Osteocyte (in vitro differentiated cells): ENCODE measurements at regions not wholly inside any gene's neighbourhood (a gene's known extent, or its start where the extent isn't known, plus 50 kb on each side); places are given as distances from the start of the nearest gene placed in this dataset.
A peak's percentile ranks its signal among the peaks of the same experiment; 100 is the strongest.

Experiments used
- DNase-seq: peaks from one replicate; pipeline ENCODE4 v3.0.0; 2021; ENCODE audit warnings: mixed read lengths; ENCODE audit not compliant: unreplicated experiment; ENCODE audit errors: extremely low spot score
- H3K27ac Mint-ChIP-seq: one replicate; pipeline ENCODE4 v1.8.0; 2021; ENCODE audit warnings: mild to moderate bottlenecking, mixed read lengths; ENCODE audit not compliant: unreplicated experiment
- H3K27me3 Mint-ChIP-seq: one replicate; pipeline ENCODE4 v1.8.0; 2021; ENCODE audit warnings: mixed read lengths; ENCODE audit not compliant: unreplicated experiment
- H3K36me3 Mint-ChIP-seq: one replicate; pipeline ENCODE4 v1.8.0; 2021; ENCODE audit warnings: mixed read lengths; ENCODE audit not compliant: unreplicated experiment
- H3K4me1 Mint-ChIP-seq: one replicate; pipeline ENCODE4 v1.8.0; 2021; ENCODE audit warnings: mixed read lengths; ENCODE audit not compliant: unreplicated experiment
- H3K4me3 Mint-ChIP-seq: one replicate; pipeline ENCODE4 v1.8.0; 2021; ENCODE audit warnings: mild to moderate bottlenecking, moderate library complexity, mixed read lengths; ENCODE audit not compliant: unreplicated experiment
- H3K9me3 Mint-ChIP-seq: one replicate; pipeline ENCODE4 v1.8.0; 2021; ENCODE audit warnings: mixed read lengths; ENCODE audit not compliant: unreplicated experiment
- TF ChIP-seq, protein P1 (sequence below): fragments of 200-600 bp; sonication (generic); IDR thresholded peaks from 2 replicates; pipeline ENCODE4 v1.5.0; 2021; ENCODE audit warnings: antibody characterized with exemption, mild to moderate bottlenecking, moderate library complexity

DNA sequence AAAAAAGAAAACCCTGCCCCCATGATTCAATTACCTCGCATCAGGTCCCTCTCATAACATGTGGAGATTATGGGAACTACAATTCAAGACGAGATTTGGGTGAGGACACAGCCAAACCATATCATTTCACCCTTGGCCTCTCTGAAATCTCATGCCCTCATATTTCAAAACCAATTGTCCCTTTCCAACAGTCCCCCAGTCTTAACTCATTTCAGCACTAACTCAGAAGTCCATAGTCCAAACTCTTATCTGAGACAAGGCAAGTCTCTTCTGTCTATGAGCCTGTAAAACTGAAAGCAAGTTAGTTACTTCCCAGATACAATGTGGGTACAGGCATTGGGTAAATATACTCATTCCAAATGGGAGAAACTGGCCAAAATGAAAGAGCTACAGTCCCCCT is 536.1 kb downstream of the MEI4 start:
- Mint-ChIP-seq H3K27ac (no peak overlapping the region), H3K9me3 (peaks cover 5% of the 10 kb centered on the region), H3K27me3 (peaks cover 3% of the 10 kb centered on the region)

DNA sequence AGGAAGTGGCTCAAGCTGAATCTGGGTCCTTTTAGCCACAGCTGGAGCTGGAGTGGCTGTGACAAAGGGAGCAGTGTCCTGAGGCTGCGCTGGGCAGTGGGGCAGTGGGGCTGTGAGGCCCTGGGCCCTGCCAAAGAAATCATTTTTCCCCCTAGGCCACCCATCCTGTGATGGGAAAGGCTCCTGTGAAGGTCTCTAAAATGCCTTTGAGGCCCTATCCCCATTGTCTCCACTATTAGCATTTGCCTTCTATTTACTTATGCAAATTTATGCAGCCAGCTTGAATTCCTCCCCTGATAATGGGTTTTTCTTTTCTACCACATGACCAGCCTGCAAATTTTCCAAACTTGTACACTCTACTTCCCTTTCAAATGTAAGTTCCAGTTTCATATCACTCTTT is 539.2 kb downstream of the MEI4 start:
- TF ChIP-seq, protein P1, sequence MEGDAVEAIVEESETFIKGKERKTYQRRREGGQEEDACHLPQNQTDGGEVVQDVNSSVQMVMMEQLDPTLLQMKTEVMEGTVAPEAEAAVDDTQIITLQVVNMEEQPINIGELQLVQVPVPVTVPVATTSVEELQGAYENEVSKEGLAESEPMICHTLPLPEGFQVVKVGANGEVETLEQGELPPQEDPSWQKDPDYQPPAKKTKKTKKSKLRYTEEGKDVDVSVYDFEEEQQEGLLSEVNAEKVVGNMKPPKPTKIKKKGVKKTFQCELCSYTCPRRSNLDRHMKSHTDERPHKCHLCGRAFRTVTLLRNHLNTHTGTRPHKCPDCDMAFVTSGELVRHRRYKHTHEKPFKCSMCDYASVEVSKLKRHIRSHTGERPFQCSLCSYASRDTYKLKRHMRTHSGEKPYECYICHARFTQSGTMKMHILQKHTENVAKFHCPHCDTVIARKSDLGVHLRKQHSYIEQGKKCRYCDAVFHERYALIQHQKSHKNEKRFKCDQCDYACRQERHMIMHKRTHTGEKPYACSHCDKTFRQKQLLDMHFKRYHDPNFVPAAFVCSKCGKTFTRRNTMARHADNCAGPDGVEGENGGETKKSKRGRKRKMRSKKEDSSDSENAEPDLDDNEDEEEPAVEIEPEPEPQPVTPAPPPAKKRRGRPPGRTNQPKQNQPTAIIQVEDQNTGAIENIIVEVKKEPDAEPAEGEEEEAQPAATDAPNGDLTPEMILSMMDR, result no peak
- Mint-ChIP-seq H3K27me3 (no peaks in the 10 kb centered on the region), H3K4me3 (no peak overlapping the region), H3K36me3 (no peaks in the 10 kb centered on the region), H3K9me3 (peaks cover 5% of the 10 kb centered on the region), H3K4me1 (no peaks in the 10 kb centered on the region), H3K27ac (no peak overlapping the region)
- DNase-seq, result no peak

More for the DNA sequence above, 536.1 kb downstream of the MEI4 start:
- TF ChIP-seq, protein P1, result no peak
- no peak overlapping the region for H3K4me3 Mint-ChIP-seq
- H3K4me1 Mint-ChIP-seq, result no peaks in the 10 kb centered on the region
- no peaks in the 10 kb centered on the region for H3K36me3 Mint-ChIP-seq
- no peak for DNase-seq

DNA sequence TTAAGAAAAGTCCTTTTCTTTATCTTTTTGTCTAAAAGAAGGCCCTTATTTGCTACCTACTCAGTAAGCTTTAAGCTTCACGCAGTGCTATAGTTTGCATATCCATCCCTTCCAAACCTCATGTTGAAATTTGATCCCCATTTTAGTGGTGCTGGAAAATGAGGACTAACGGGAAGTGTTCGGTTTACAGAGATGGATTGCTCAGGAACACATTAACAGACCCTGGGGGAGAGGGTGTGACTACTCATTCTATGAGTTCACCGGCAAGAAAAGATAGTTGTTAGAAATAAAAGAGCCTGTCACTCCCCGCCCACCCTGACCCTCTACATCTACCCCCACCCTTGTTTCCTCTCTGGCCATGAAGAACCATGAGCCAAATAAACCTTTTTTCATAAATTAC is 546.2 kb downstream of the MEI4 start:
- no peak overlapping the region for H3K27ac Mint-ChIP-seq
- H3K27me3 Mint-ChIP-seq, result no peaks in the 10 kb centered on the region
- H3K36me3 Mint-ChIP-seq, result no peaks in the 10 kb centered on the region
- TF ChIP-seq, protein P1, result no peak
- no peaks in the 10 kb centered on the region for H3K4me1 Mint-ChIP-seq
- H3K4me3 Mint-ChIP-seq, result no peak overlapping the region
- H3K9me3 Mint-ChIP-seq, result no peaks in the 10 kb centered on the region
- DNase-seq, result no peak

DNA sequence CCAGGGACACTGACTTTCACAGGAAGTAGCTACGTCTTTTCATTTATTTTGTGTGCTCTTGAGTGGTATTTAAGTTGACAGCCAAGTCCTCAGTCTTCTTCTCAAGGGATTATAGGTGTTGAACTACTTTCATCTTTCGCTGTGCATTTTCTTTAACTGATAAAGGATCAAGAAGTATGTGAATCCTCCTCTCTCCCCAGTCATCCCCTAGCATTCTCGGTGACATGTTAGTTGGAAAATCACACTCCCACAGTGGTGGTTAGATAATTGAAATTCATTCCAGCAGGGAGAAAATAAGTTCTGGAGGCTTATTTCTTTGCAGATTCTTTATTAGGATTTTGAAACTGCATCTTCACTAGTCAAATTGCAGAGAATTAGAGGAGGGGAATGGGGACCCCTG is 569.4 kb downstream of the MEI4 start:
- no peak for DNase-seq
- H3K27me3 Mint-ChIP-seq, result no peaks in the 10 kb centered on the region
- no peaks in the 10 kb centered on the region for H3K9me3 Mint-ChIP-seq
- no peak overlapping the region for H3K27ac Mint-ChIP-seq
- H3K36me3 Mint-ChIP-seq, result no peaks in the 10 kb centered on the region
- no peak overlapping the region for H3K4me3 Mint-ChIP-seq
- TF ChIP-seq, protein P1, result no peak
- H3K4me1 Mint-ChIP-seq, result no peaks in the 10 kb centered on the region

DNA sequence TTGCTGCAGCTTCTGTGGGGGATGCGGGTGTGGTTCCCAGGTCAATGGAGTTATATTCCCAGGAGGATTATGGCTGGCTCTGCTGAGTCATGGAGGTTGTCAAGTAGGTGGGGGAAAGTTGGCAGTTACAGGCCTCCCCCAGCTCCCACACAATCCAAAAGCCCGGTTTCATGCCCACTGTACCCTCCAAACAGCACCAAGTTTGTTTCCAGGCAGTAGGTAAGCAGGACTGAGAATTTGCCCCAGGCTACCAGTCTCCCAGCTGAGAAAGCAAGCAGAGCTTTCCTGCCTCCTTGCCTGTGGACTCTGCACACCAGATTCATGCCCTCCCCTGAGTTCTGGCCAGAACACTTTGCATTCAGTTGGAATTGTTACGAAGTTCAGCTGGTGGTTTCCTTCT is 578.2 kb downstream of the MEI4 start:
- peaks cover 16% of the 10 kb centered on the region for H3K4me1 Mint-ChIP-seq
- DNase-seq, result no peak
- H3K36me3 Mint-ChIP-seq, result no peaks in the 10 kb centered on the region
- no peak overlapping the region for H3K4me3 Mint-ChIP-seq
- TF ChIP-seq, protein P1, result no peak
- peaks cover 9% of the 10 kb centered on the region for H3K9me3 Mint-ChIP-seq
- no peaks in the 10 kb centered on the region for H3K27me3 Mint-ChIP-seq
- peak overlapping the region; percentile 14 for H3K27ac Mint-ChIP-seq
